IPS DF 6.9 (cell line): ENCODE measurements at regions not wholly inside any gene's neighbourhood (a gene's known extent, or its start where the extent isn't known, plus 50 kb on each side); places are given as distances from the start of the nearest gene placed in this dataset.

ENCODE experiments used
- DNase-seq: peaks from one replicate; pipeline ENCODE4 v3.0.0-alpha.2; 2013; ENCODE audit warnings: low read depth, low spot score
- H3K27ac ChIP-seq: one replicate; pipeline ENCODE4 v1.5.1; 2013; ENCODE audit warnings: low read length, control low read depth
- H3K27me3 ChIP-seq: 2 replicates; pipeline ENCODE4 v1.6.1; 2013; ENCODE audit warnings: mild to moderate bottlenecking, low read length; ENCODE audit not compliant: control insufficient read depth, insufficient read depth
- H3K36me3 ChIP-seq: 2 replicates; pipeline ENCODE4 v1.6.1; 2013; ENCODE audit warnings: low read length; ENCODE audit not compliant: control insufficient read depth, insufficient read depth
- H3K4me1 ChIP-seq: 2 replicates; pipeline ENCODE4 v1.6.1; 2013; ENCODE audit warnings: low read length; ENCODE audit not compliant: control insufficient read depth, insufficient read depth
- H3K4me3 ChIP-seq: 2 replicates; pipeline ENCODE4 v1.5.1; 2013; ENCODE audit warnings: mild to moderate bottlenecking, low read length
- H3K9me3 ChIP-seq: 2 replicates; pipeline ENCODE4 v1.6.1; 2013; ENCODE audit warnings: low read length, inconsistent platforms; ENCODE audit not compliant: control insufficient read depth, insufficient read depth
- WGBS: extraction: QIAGEN DNeasy Blood & Tissue Kit; methylation state at CpG from one replicate; pipeline ENCODE4 v1.1.7; 2013; ENCODE audit warnings: mixed read lengths, missing lambda C conversion rate; ENCODE audit not compliant: insufficient read length, insufficient coverage; 5-methylcytosine and 5-hydroxymethylcytosine counted together

GRCh38 chr3:159146392-159146791, 344.5 kb downstream of the MFSD1 start:
- WGBS = no CpG with 5 or more reads among the region's 3 CpGs
- no peaks in the 10 kb centered on the region for H3K9me3 ChIP-seq
- no peak overlapping the region for H3K27ac ChIP-seq
- no peaks in the 10 kb centered on the region for H3K27me3 ChIP-seq
- no peak overlapping the region for H3K4me3 ChIP-seq
- no peaks in the 10 kb centered on the region for H3K4me1 ChIP-seq
- no peak for DNase-seq
- no peaks in the 10 kb centered on the region for H3K36me3 ChIP-seq

DNA sequence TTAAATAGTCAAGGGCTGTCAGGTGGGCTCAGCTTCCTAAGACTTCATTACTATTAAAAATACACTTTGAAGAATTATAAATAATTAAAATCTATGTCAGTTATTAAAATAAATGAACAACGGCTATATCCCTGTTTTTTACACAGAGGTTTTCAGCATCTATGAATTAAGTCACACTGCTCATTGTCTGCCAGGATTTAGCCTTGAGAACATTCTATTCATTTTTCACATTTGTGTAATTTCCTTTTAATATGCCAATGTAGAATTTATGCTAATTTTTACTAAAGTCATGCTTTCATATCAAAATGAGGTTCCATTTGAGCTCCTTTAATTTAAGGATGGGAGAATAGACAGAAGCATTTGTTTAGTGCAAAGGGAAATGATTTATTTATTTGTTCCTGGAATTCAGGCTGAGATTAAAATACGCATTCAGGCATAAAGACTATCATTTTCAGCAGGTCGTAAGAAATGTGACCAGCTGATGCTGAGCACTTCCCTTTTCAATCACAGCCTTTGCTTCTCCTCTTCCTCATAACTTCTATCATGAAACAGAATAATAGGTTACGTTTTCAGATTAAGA, 345.1 kb downstream of the MFSD1 start:
- no peak for DNase-seq
- WGBS = no CpG with 5 or more reads among the region's 4 CpGs
- no peaks in the 10 kb centered on the region for H3K27me3 ChIP-seq
- H3K36me3 ChIP-seq = no peaks in the 10 kb centered on the region
- no peaks in the 10 kb centered on the region for H3K4me1 ChIP-seq
- no peaks in the 10 kb centered on the region for H3K9me3 ChIP-seq
- H3K4me3 ChIP-seq = no peak overlapping the region
- no peak overlapping the region for H3K27ac ChIP-seq

DNA sequence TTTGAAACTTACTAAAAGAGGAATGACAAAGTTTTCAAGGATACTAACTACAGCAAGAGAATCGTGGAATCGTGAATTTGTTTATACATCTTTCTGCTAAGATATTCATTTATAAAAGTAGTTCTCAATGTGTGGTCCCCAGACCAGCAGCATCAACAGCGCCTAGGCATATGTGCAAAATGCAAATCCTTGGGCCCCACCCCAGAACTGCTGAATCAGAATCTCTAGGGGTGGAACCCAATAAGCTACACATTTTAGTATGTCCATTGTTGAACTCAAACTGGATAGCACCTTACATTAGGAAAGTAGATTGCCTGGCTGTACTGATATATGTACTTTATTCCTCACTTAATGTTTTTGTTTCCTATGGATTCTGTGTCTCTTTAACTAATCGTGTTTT, 346.0 kb downstream of the MFSD1 start:
- no peaks in the 10 kb centered on the region for H3K4me1 ChIP-seq
- H3K9me3 ChIP-seq = no peaks in the 10 kb centered on the region
- no peak overlapping the region for H3K27ac ChIP-seq
- H3K4me3 ChIP-seq = no peak overlapping the region
- no peaks in the 10 kb centered on the region for H3K36me3 ChIP-seq
- WGBS = no CpG with 5 or more reads among the region's 4 CpGs
- no peaks in the 10 kb centered on the region for H3K27me3 ChIP-seq
- DNase-seq = no peak

GRCh38 chr3:159148466-159148865, 346.6 kb downstream of the MFSD1 start:
- H3K4me3 ChIP-seq = no peak overlapping the region
- WGBS = no CpG with 5 or more reads among the region's 1 CpG
- no peak for DNase-seq
- H3K9me3 ChIP-seq = no peaks in the 10 kb centered on the region
- H3K36me3 ChIP-seq = no peaks in the 10 kb centered on the region
- H3K27ac ChIP-seq = no peak overlapping the region
- H3K4me1 ChIP-seq = no peaks in the 10 kb centered on the region
- H3K27me3 ChIP-seq = no peaks in the 10 kb centered on the region

DNA sequence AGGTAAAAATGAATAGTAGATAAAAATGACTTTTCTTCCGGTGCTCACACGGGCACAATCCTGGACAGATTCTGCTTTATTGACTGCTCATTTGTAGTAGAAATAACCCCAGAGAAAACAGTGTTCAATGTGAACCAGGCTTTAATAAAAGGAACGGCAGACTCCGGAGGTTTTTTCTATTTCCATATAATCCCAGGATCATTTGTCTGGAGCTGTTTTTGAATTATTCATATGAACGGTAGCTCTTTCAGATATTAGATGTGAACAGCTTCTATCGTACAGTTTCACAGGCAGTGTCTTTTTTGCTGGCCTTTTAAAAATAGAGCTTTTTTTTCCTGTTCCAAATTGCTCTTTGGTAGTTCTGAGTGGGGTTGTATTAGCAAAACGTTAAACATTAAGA, 347.3 kb downstream of the MFSD1 start:
- no peak for DNase-seq
- Histone ChIP-seq H3K4me3 (no peak overlapping the region), H3K27me3 (no peaks in the 10 kb centered on the region), H3K4me1 (no peaks in the 10 kb centered on the region), H3K9me3 (no peaks in the 10 kb centered on the region), H3K36me3 (no peaks in the 10 kb centered on the region), H3K27ac (no peak overlapping the region)
- WGBS = no CpG with 5 or more reads among the region's 7 CpGs

- H3K27me3 ChIP-seq = no peaks in the 10 kb centered on the region
- no peaks in the 10 kb centered on the region for H3K36me3 ChIP-seq
- no peaks in the 10 kb centered on the region for H3K9me3 ChIP-seq
- no peak for DNase-seq
- no peak overlapping the region for H3K27ac ChIP-seq
- no peak overlapping the region for H3K4me3 ChIP-seq
- H3K4me1 ChIP-seq = no peaks in the 10 kb centered on the region
- no CpG with 5 or more reads among the region's 1 CpG for WGBS
Observed at GRCh38 chr3:159149633-159150032, 347.8 kb downstream of the MFSD1 start.

DNA sequence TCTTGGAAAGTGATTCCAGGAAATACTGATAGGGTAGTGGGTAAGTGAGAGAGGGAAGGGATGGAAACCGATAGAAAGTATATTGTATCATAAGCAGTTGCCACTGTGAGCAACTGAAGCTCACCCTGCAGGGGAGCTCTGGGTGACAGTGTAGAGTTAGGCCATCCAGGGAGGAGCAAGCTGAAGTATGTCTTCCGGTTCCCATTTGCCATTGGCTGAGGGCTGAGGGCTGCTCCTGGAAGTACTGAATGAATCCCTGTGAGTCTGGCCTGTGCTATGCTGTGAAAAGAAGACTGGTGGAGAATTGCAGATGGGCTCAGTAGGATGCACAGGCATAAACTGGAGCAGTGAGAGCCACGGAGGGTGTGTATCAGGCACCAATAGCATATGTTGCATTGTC, 348.3 kb downstream of the MFSD1 start:
- H3K4me3 ChIP-seq = no peak overlapping the region
- H3K4me1 ChIP-seq = no peaks in the 10 kb centered on the region
- H3K36me3 ChIP-seq = no peaks in the 10 kb centered on the region
- no peaks in the 10 kb centered on the region for H3K27me3 ChIP-seq
- H3K9me3 ChIP-seq = no peaks in the 10 kb centered on the region
- H3K27ac ChIP-seq = no peak overlapping the region
- DNase-seq = no peak
- WGBS = no CpG with 5 or more reads among the region's 3 CpGs

DNA sequence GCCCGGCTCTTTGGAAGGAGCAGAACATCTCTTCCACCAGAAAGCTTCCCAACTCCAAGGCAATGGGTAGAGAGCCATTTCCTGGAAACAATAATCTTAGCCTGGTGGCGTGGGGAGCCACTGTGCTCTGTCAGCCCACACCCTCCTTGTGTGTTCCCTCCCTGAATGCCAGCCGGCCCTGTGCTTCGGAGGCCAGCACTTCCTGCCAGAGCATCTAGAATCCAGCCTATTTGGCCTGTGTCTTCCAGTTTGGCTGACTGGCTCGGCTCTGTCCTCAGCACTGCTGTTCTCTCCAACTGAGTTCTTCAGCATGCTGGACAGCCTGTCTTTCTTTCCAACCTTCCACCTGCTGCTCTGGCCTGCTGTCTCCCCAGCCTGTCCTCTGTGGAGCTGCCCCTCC, 349.3 kb downstream of the MFSD1 start:
- Histone ChIP-seq H3K9me3 (no peaks in the 10 kb centered on the region), H3K27ac (no peak overlapping the region), H3K4me1 (no peaks in the 10 kb centered on the region), H3K4me3 (no peak overlapping the region), H3K27me3 (no peaks in the 10 kb centered on the region), H3K36me3 (no peaks in the 10 kb centered on the region)
- no CpG with 5 or more reads among the region's 5 CpGs for WGBS
- DNase-seq = no peak

DNA sequence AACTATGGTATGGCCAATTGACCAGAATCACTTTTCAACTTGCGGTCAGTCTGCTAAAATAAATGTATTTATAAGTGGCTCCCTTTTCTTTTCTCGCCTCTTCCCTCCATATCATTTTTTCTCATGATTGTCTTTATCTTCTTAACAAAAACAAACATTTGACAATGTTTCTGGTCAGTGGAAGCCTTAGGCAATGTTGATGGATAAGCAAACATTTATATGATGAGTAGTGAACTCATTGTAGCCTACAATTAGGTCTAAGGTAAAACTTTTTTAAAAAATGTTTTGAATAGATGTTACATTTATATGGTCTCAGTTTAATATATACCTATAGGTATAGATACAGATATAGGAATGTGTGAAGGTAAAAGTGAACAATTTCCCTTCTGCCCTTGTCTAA, 355.4 kb downstream of the MFSD1 start:
- 100% methylated on average over 1 of the region's 2 CpGs for WGBS
- no peaks in the 10 kb centered on the region for H3K27me3 ChIP-seq
- no peak overlapping the region for H3K27ac ChIP-seq
- no peaks in the 10 kb centered on the region for H3K4me1 ChIP-seq
- H3K36me3 ChIP-seq = no peaks in the 10 kb centered on the region
- DNase-seq = no peak
- no peaks in the 10 kb centered on the region for H3K9me3 ChIP-seq
- H3K4me3 ChIP-seq = no peak overlapping the region

GRCh38 chr3:159158213-159158612, 356.4 kb downstream of the MFSD1 start:
- WGBS = no CpG with 5 or more reads among the region's 2 CpGs
- no peak overlapping the region for H3K4me3 ChIP-seq
- DNase-seq = no peak
- no peaks in the 10 kb centered on the region for H3K36me3 ChIP-seq
- H3K9me3 ChIP-seq = no peaks in the 10 kb centered on the region
- H3K27me3 ChIP-seq = no peaks in the 10 kb centered on the region
- no peak overlapping the region for H3K27ac ChIP-seq
- no peaks in the 10 kb centered on the region for H3K4me1 ChIP-seq

- Histone ChIP-seq H3K27ac (no peak overlapping the region), H3K36me3 (no peaks in the 10 kb centered on the region), H3K9me3 (no peaks in the 10 kb centered on the region), H3K4me3 (no peak overlapping the region), H3K4me1 (no peaks in the 10 kb centered on the region), H3K27me3 (no peaks in the 10 kb centered on the region)
- DNase-seq = no peak
Observed at GRCh38 chr3:159158801-159159200, 356.9 kb downstream of the MFSD1 start.
